Suprapubic skin (tissue), 4 donors: ENCODE measurements at regions not wholly inside any gene's neighbourhood (a gene's known extent, or its start where the extent isn't known, plus 50 kb on each side); places are given as distances from the start of the nearest gene placed in this dataset.

Experiments used
- DNase-seq, 2 donors: peaks; one replicate each; pipeline ENCODE4 v3.0.0-alpha.2; 2019; ENCODE audit warnings: low spot score in 2 of 2
- H3K27ac ChIP-seq: fragments of 200-600 bp; sonication (generic); one replicate; pipeline ENCODE4 v1.5.1; 2019
- H3K27me3 ChIP-seq: fragments of 200-600 bp; sonication (generic); one replicate; pipeline ENCODE4 v1.5.1; 2019
- H3K36me3 ChIP-seq: fragments of 200-600 bp; sonication (generic); one replicate; pipeline ENCODE4 v1.5.1; 2019
- H3K4me1 ChIP-seq: fragments of 200-600 bp; sonication (generic); one replicate; pipeline ENCODE4 v1.5.1; 2019
- H3K4me3 ChIP-seq: fragments of 200-600 bp; sonication (generic); one replicate; pipeline ENCODE4 v1.5.1; 2019; ENCODE audit warnings: mild to moderate bottlenecking
- H3K9me3 ChIP-seq: fragments of 200-600 bp; sonication (generic); one replicate; pipeline ENCODE4 v1.5.1; 2019
- POLR2AphosphoS5 ChIP-seq, 3 donors: sonication (generic); formaldehyde crosslinking; IDR thresholded peaks; one replicate each; pipeline ENCODE4 v1.6.1; 2017; ENCODE audit warnings: antibody characterized with exemption in 3 of 3
- WGBS: methylation state at CpG from one replicate; pipeline ENCODE4 v1.1.5; 2018; 5-methylcytosine and 5-hydroxymethylcytosine counted together

GRCh38 chr1:215508311-215508710, 58.8 kb upstream of the KCTD3 start:
- no peak overlapping the region for H3K4me3 ChIP-seq
- TF ChIP-seq POLR2AphosphoS5 (IDR thresholded peaks at IDR 0.05) = no peak
- no peaks in the 10 kb centered on the region for H3K4me1 ChIP-seq
- no peaks in the 10 kb centered on the region for H3K36me3 ChIP-seq
- no peaks in the 10 kb centered on the region for H3K27me3 ChIP-seq
- H3K27ac ChIP-seq = no peak overlapping the region
- H3K9me3 ChIP-seq = peaks cover 11% of the 10 kb centered on the region
- WGBS = 88% methylated on average over 3 of the region's 3 CpGs
- no peak for DNase-seq
